ENCODE measurements at regions not wholly inside any gene's neighbourhood (a gene's known extent, or its start where the extent isn't known, plus 50 kb on each side); places are given as distances from the start of the nearest gene placed in this dataset.

GRCh38 chr10:1992930-1993329, 255.6 kb upstream of the ADARB2 start:
- no peaks in the 10 kb centered on the region for H3K4me1 Mint-ChIP-seq
- no peak overlapping the region for H3K4ac ChIP-seq (ENCODE audit: low read depth, low read length)
- TF ChIP-seq, protein P1, sequence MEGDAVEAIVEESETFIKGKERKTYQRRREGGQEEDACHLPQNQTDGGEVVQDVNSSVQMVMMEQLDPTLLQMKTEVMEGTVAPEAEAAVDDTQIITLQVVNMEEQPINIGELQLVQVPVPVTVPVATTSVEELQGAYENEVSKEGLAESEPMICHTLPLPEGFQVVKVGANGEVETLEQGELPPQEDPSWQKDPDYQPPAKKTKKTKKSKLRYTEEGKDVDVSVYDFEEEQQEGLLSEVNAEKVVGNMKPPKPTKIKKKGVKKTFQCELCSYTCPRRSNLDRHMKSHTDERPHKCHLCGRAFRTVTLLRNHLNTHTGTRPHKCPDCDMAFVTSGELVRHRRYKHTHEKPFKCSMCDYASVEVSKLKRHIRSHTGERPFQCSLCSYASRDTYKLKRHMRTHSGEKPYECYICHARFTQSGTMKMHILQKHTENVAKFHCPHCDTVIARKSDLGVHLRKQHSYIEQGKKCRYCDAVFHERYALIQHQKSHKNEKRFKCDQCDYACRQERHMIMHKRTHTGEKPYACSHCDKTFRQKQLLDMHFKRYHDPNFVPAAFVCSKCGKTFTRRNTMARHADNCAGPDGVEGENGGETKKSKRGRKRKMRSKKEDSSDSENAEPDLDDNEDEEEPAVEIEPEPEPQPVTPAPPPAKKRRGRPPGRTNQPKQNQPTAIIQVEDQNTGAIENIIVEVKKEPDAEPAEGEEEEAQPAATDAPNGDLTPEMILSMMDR (conservative IDR thresholded peaks at IDR 0.05) = no peak
- H3K23me2 ChIP-seq (ENCODE audit: insufficient read length, low read depth, low read length, poor library complexity, severe bottlenecking) = no peaks in the 10 kb centered on the region
- no peak overlapping the region for H3K27ac Mint-ChIP-seq
- no CpG with 5 or more reads among the region's 10 CpGs for WGBS (ENCODE audit: extremely low coverage, insufficient read length, low lambda C conversion rate)
- DNase-seq = no peak
- no peak overlapping the region for H2BK15ac ChIP-seq (ENCODE audit: low read depth, low read length)
- no peak overlapping the region for H2AFZ ChIP-seq (ENCODE audit: low read length)
- H3K27me3 Mint-ChIP-seq (ENCODE audit: low read depth) = peaks cover 4% of the 10 kb centered on the region
- H2BK12ac ChIP-seq (ENCODE audit: insufficient read length, low read depth, low read length) = no peak overlapping the region
- no peak overlapping the region for H3K18ac ChIP-seq (ENCODE audit: insufficient read length, low read depth, low read length)
- no peak overlapping the region for H2BK120ac ChIP-seq (ENCODE audit: low read depth, low read length, poor library complexity, severe bottlenecking)
- no peaks in the 10 kb centered on the region for H3K9me3 ChIP-seq (ENCODE audit: control insufficient read depth, low read depth, low read length)
- no peak overlapping the region for H3K9ac ChIP-seq (ENCODE audit: extremely low read depth, insufficient read length, low read length)
- H3K4me2 ChIP-seq (ENCODE audit: insufficient read depth, insufficient read length, low read length) = no peak overlapping the region
- H3T11ph ChIP-seq (ENCODE audit: low read length) = no peak overlapping the region
- no peak overlapping the region for H4K91ac ChIP-seq (ENCODE audit: insufficient read length, low read depth, low read length)
- H3K36me3 Mint-ChIP-seq (ENCODE audit: insufficient read depth in 1 of 3, low read depth in 3 of 3) = no peaks in the 10 kb centered on the region
- no peak overlapping the region for H3K4me3 Mint-ChIP-seq
- no peak overlapping the region for H3K14ac ChIP-seq (ENCODE audit: insufficient read depth, low read length)
- no peak overlapping the region for H2BK5ac ChIP-seq (ENCODE audit: insufficient read length, low read length)
- H4K5ac ChIP-seq (ENCODE audit: insufficient read length, low read depth, low read length) = no peak overlapping the region
- H3K9me3 Mint-ChIP-seq = no peaks in the 10 kb centered on the region; a peak in 1 of 5 replicates
- no peak overlapping the region for H2AK5ac ChIP-seq (ENCODE audit: insufficient read length, low read length)
- H3K23ac ChIP-seq (ENCODE audit: insufficient read length, low read depth, low read length) = no peak overlapping the region
- H4K20me1 ChIP-seq (ENCODE audit: control insufficient read depth, insufficient read depth, insufficient read length) = no peaks in the 10 kb centered on the region
- H3K56ac ChIP-seq (ENCODE audit: insufficient read length, low read depth, low read length) = no peak overlapping the region
- H3K27me3 ChIP-seq (ENCODE audit: insufficient read depth, low read length) = no peaks in the 10 kb centered on the region
- no peaks in the 10 kb centered on the region for H3K4me1 ChIP-seq (ENCODE audit: insufficient read depth, low read length)
- H2BK20ac ChIP-seq (ENCODE audit: low read depth, low read length, poor library complexity, severe bottlenecking) = no peak overlapping the region
- H3K79me1 ChIP-seq (ENCODE audit: insufficient read depth, low read depth, low read length, poor library complexity, severe bottlenecking) = no peaks in the 10 kb centered on the region
- no peaks in the 10 kb centered on the region for H3K79me2 ChIP-seq (ENCODE audit: insufficient read depth, low read length)
- H4K8ac ChIP-seq (replicated peaks; ENCODE audit: insufficient read length, low read depth, low read length) = no peak overlapping the region
- no peak overlapping the region for H3K27ac ChIP-seq (ENCODE audit: insufficient read length, low read depth, low read length)
